ENCODE measurements at regions not wholly inside any gene's neighbourhood (a gene's known extent, or its start where the extent isn't known, plus 50 kb on each side); places are given as distances from the start of the nearest gene placed in this dataset.

DNA sequence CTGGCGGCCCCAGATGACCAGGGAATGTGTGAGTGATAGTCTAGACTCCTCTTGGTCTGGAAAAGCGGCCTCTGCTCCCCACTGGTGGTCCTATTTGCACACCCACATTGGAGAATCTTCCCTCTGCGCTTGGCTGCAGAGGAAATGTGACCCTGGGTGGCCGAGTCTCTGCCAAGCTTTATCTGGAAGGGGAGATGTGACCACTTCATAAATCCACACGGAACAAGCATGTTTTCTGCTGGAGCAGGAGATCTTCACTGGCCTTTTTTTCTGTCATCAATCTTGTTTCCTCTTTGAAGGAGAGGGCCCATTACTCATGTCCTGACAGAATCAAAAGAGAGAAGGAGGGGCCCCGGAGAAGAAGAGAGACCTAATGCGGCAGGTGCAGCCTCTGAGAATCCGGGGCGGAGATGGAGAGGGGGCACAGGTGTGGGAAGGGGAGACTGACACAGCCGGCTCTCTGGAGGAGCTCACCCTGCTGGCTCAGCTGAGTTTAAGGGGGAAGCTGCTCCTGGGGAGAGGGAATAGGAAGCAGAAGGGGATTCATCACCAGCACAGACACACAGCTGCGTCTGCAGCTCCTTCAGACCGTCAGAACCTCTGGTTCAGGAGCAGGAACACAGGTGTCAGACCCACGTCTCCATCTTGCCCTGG, 116.3 kb downstream of the SOX9 start:
- no peaks in the 10 kb centered on the region for H3K9me3 ChIP-seq
- TF ChIP-seq, protein P1, sequence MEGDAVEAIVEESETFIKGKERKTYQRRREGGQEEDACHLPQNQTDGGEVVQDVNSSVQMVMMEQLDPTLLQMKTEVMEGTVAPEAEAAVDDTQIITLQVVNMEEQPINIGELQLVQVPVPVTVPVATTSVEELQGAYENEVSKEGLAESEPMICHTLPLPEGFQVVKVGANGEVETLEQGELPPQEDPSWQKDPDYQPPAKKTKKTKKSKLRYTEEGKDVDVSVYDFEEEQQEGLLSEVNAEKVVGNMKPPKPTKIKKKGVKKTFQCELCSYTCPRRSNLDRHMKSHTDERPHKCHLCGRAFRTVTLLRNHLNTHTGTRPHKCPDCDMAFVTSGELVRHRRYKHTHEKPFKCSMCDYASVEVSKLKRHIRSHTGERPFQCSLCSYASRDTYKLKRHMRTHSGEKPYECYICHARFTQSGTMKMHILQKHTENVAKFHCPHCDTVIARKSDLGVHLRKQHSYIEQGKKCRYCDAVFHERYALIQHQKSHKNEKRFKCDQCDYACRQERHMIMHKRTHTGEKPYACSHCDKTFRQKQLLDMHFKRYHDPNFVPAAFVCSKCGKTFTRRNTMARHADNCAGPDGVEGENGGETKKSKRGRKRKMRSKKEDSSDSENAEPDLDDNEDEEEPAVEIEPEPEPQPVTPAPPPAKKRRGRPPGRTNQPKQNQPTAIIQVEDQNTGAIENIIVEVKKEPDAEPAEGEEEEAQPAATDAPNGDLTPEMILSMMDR (IDR thresholded peaks at IDR 0.05), result no peak
- H3K9ac ChIP-seq (ENCODE audit: low read depth in 2 of 2, low read length in 2 of 2), result no peak overlapping the region
- intact Hi-C loops (cut with DNase I), result no loop called here
- H3K27ac ChIP-seq, result no peak overlapping the region
- H3K4me3 ChIP-seq, result no peak overlapping the region
- no peak for DNase-seq
- no peaks in the 10 kb centered on the region for H3K36me3 ChIP-seq
- H3K4me1 ChIP-seq, result no peaks in the 10 kb centered on the region
- H3K27me3 ChIP-seq, result no peaks in the 10 kb centered on the region

DNA sequence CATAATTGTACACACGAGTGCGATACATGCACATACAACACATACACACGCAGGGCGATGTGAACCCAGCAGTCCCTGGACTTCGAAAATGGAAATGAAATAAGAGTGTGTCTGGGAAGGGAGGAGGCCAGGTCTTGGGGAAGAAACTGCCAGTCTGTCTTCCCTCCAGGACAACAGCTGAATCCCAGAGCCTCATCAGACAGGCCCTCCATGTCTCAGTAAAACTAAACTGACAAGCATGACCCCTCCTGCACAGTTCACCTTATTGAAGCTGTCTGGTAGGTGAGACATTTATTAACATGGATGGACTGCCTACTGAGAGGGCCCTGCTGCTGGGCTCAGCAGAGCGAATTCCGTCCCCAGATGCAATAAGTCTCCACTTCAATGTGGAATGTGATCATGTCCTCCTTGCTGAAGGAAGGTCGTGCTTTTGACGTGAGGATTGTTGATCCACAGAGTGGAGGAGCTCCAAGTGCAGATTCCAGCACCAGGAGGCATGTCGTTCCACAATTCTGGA, 117.4 kb downstream of the SOX9 start:
- no peaks in the 10 kb centered on the region for H3K9me3 ChIP-seq
- no peaks in the 10 kb centered on the region for H3K27me3 ChIP-seq
- H3K4me3 ChIP-seq, result no peak overlapping the region
- TF ChIP-seq, protein P1 (IDR thresholded peaks at IDR 0.05), result no peak
- no peaks in the 10 kb centered on the region for H3K36me3 ChIP-seq
- no peaks in the 10 kb centered on the region for H3K4me1 ChIP-seq
- no peak overlapping the region for H3K9ac ChIP-seq (ENCODE audit: low read depth in 2 of 2, low read length in 2 of 2)
- intact Hi-C loops (cut with DNase I), result no loop called here
- H3K27ac ChIP-seq, result no peak overlapping the region
- no peak for DNase-seq

DNA sequence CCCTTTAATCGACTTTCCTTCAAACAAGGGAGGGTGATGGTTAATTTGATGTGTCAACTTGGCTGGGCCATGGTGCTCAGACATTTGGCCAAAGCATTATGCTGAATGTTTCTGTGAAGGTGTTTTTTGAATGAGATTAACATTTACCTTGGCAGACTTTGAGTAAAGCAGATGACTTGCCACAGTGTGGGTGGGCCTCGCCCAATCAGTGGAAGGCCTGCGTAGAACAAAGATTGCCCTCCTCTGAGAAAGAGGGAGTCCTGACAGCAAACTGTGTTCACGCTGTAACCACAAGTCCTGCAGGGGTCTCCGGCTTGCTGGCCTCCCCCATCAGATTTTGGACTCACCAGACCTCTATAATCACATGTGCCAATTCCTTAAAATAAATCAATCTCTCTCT, 118.7 kb downstream of the SOX9 start:
- H3K36me3 ChIP-seq, result no peaks in the 10 kb centered on the region
- H3K4me3 ChIP-seq, result no peak overlapping the region
- no peaks in the 10 kb centered on the region for H3K4me1 ChIP-seq
- DNase-seq, result no peak
- H3K9me3 ChIP-seq, result no peaks in the 10 kb centered on the region
- intact Hi-C loops (cut with DNase I), result no loop called here
- H3K9ac ChIP-seq (ENCODE audit: low read depth in 2 of 2, low read length in 2 of 2), result no peak overlapping the region
- no peak overlapping the region for H3K27ac ChIP-seq
- H3K27me3 ChIP-seq, result no peaks in the 10 kb centered on the region
- TF ChIP-seq, protein P1 (IDR thresholded peaks at IDR 0.05), result no peak

DNA sequence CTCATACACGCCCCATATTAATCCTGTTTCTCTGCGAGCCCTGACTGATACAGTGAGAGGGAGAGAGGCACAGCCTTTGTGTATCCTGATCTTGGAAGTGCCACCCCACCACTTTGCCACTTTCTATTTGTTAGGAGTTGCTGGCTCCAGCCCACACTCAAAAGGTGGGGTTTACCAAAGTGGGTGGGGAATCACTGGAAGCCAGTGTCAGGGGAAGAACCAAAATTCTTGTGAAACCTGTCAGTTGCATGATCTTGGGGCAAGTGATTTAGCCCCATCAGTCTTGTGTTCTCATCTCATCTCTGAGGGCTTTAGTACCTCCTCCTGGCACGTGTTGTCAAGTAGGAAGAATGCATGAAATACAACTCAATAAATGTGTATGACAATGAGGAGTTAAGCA, 119.5 kb downstream of the SOX9 start:
- Histone ChIP-seq H3K4me1 (no peaks in the 10 kb centered on the region), H3K9me3 (no peaks in the 10 kb centered on the region), H3K27ac (no peak overlapping the region), H3K4me3 (no peak overlapping the region), H3K36me3 (no peaks in the 10 kb centered on the region), H3K9ac (ENCODE audit: low read depth in 2 of 2, low read length in 2 of 2) (no peak overlapping the region), H3K27me3 (no peaks in the 10 kb centered on the region)
- intact Hi-C loops (cut with DNase I), result no loop called here
- DNase-seq, result no peak
- TF ChIP-seq, protein P1 (IDR thresholded peaks at IDR 0.05), result no peak

DNA sequence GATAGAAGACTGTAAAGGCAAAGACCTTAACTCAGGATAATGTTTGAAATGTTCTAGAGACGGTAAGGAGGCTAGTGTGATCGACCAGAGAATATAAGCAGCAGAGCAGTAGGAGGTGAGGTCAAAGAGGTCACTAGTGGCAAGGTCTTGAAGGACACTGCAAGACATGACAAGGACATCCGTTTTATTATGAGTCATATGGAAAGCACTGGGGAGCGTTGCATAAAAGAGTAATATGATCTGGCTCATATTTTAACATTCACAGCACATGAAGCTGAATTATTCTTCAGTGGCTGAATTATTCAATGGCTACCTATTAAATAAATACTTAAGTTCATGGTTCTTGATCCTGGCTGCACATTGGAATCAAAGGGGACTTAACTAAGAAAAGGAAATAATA, 123.7 kb downstream of the SOX9 start:
- no peaks in the 10 kb centered on the region for H3K27me3 ChIP-seq
- no peak for DNase-seq
- TF ChIP-seq, protein P1 (IDR thresholded peaks at IDR 0.05), result no peak
- H3K4me1 ChIP-seq, result no peaks in the 10 kb centered on the region
- no peak overlapping the region for H3K9ac ChIP-seq (ENCODE audit: low read depth in 2 of 2, low read length in 2 of 2)
- H3K27ac ChIP-seq, result no peak overlapping the region
- H3K36me3 ChIP-seq, result no peaks in the 10 kb centered on the region
- intact Hi-C loops (cut with DNase I), result no loop called here
- H3K4me3 ChIP-seq, result no peak overlapping the region
- no peaks in the 10 kb centered on the region for H3K9me3 ChIP-seq

All from colonic mucosa (tissue), 4 donors.